Pancreas (tissue), 10 donors: ENCODE measurements at regions not wholly inside any gene's neighbourhood (a gene's known extent, or its start where the extent isn't known, plus 50 kb on each side); places are given as distances from the start of the nearest gene placed in this dataset.

Experiments
- ATAC-seq, 4 donors: fragments of 200-7000 bp; cut with Tn5 transposase; one replicate each; pipeline versions ENCODE4 v1.8.0 to v1.9.1; 2020; ENCODE audit warnings: mild to moderate bottlenecking in 4 of 4, moderate library complexity in 4 of 4
- DNase-seq, 6 donors: peaks; one replicate each; pipeline ENCODE4 v3.0.0-alpha.2; 2020
- FAIRE-seq: peaks from 2 replicates; lab custom pipeline; 2012; peaks lifted over from hg19 to GRCh38; lab: Jason Lieb, UNC
- H3K27ac ChIP-seq, 4 donors: fragments of 200-600 bp; sonication (generic); 1 replicate in 3 of 4; 2 replicates in 1 of 4; pipeline versions ENCODE4 v1.5.0 to v1.8.0; 2020
- H3K27me3 ChIP-seq, 4 donors: fragments of 200-600 bp; one replicate each; pipeline ENCODE4 v1.8.0; 2021
- H3K36me3 ChIP-seq, 3 donors: fragments of 200-600 bp; sonication (generic) in 1 of 3; one replicate each; pipeline versions ENCODE4 v1.5.0 to v1.8.0; 2020 to 2021
- H3K4me1 ChIP-seq, 3 donors: fragments of 200-600 bp; one replicate each; pipeline ENCODE4 v1.8.0; 2021
- H3K4me3 ChIP-seq, 4 donors: fragments of 200-600 bp; sonication (generic) in 2 of 4; one replicate each; pipeline versions ENCODE4 v1.5.0 to v1.8.0; 2020 to 2021
- H3K9me3 ChIP-seq, 4 donors: fragments of 200-600 bp; one replicate each; pipeline ENCODE4 v1.8.0; 2021
- CTCF ChIP-seq, 4 donors: fragments of 200-600 bp; sonication (generic) in 3 of 4; IDR thresholded peaks; one replicate each; pipeline versions ENCODE4 v1.5.0 to v1.8.0; 2021; ENCODE audit warnings: antibody characterized with exemption in 4 of 4
- WGBS, 2 donors: extraction: QIAGEN DNeasy Blood & Tissue Kit; methylation state at CpG; one replicate each; pipeline ENCODE4 v1.1.7; 2013; 5-methylcytosine and 5-hydroxymethylcytosine counted together
- intact Hi-C, 3 donors: fragments of 100-400 bp; cut with DNase I; formaldehyde crosslinking; loops; one replicate each; pipeline versions ENCODE4 v1.11.1 to v1.14.2; 2022
- donor health status: healthy with polysubstance abuse.
- donor health status: DM: no; HTN: no; CAD: no; lungs with moderate emphysema.
- donor health status: DM: no; HTN: no; CAD: no.
- donor health status: control.
- donor health status: control.
- donor health status: Bipolar disorder and iron deficiency.
- donor health status: DM: yes; HTN: yes; CAD: no.
- donor health status: DM: no; HTN: no; CAD: no.
- donor health status: DM: no; HTN: no; CAD: no.
- donor health status: DM: yes; HTN: yes; CAD: no.

DNA sequence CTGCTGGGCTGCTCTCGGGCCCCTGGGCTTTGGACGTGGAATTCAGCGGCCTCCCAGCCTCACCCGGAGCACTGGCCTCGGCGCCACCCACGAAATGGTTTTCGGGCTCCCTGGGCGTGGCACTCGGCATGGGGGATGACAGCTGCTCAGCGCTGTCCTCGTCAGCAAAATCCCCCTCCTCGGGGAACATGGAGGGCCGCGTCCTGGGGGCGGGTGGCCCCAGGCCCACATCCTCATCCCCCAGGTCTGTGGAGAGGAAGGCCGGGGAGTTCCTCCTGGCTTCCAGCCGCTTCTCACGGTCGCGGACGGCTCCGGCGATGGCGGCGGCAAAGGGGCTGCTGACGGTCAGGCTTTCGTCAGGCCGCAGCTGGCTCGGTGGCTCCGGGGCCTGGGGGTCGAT is 88.4 kb downstream of the CTTN start:
- 96 to 97% methylated on average over 32 of the region's 32 CpGs for WGBS, 2 donors
- no peak for FAIRE-seq
- Histone ChIP-seq H3K4me1 (no peaks in the 10 kb centered on the region), H3K9me3 (no peaks in the 10 kb centered on the region), H3K36me3 (peaks cover 0 to 22% (median 0%) of the 10 kb centered on the region in 3 donors), H3K27me3 (no peaks in the 10 kb centered on the region), H3K27ac (no peak overlapping the region), H3K4me3 (no peak overlapping the region)
- ATAC-seq, result no peak
- no peak for DNase-seq
- intact Hi-C loops, result no loop called here
- TF ChIP-seq CTCF (IDR thresholded peaks at IDR 0.05), result no peak

- no peak for FAIRE-seq
- no peak for DNase-seq
- Histone ChIP-seq H3K27me3 (no peaks in the 10 kb centered on the region), H3K36me3 (peaks cover 0 to 25% (median 0%) of the 10 kb centered on the region in 3 donors), H3K9me3 (no peaks in the 10 kb centered on the region), H3K4me3 (no peak overlapping the region), H3K27ac (no peak overlapping the region), H3K4me1 (no peaks in the 10 kb centered on the region)
- TF ChIP-seq CTCF (IDR thresholded peaks at IDR 0.05), result no peak
- 94 to 96% methylated on average over 25 of the region's 25 CpGs for WGBS, 2 donors
- ATAC-seq, result no peak
- intact Hi-C loops, result no loop called here
These were observed 88.8 kb downstream of the CTTN start for GRCh38 chr11:70487160-70487559.

DNA sequence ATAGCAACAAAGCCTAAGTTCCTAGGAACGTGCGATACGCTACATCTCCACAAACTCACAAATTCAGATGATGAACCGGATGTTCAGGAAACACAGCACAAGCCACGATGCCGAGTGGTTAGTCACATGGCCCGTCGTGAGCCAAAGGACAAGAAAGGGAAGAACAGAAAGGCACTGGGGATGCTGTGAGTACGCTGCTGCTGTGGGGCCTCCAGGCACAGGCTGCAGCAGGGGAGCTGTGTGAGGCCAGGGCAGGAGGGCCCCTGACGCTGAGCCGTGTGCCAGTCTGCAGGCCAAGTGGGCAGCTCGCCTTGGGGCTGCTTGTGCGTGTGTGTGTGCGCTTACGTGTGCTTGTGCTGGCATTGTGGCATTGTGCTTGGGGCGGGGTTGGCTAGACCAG is 89.4 kb downstream of the CTTN start:
- no peak overlapping the region for H3K4me3 ChIP-seq
- no peak for FAIRE-seq
- H3K27me3 ChIP-seq, result no peaks in the 10 kb centered on the region
- H3K9me3 ChIP-seq, result no peaks in the 10 kb centered on the region
- no peaks in the 10 kb centered on the region for H3K4me1 ChIP-seq
- no peak for TF ChIP-seq CTCF (IDR thresholded peaks at IDR 0.05)
- 91 to 92% methylated on average over 16 of the region's 16 CpGs for WGBS, 2 donors
- intact Hi-C loops, result no loop called here
- peaks cover 0 to 25% (median 0%) of the 10 kb centered on the region in 3 donors for H3K36me3 ChIP-seq
- H3K27ac ChIP-seq, result no peak overlapping the region
- no peak for ATAC-seq
- DNase-seq, result peak in 2 of 6 donors; percentile 2 to 29

DNA sequence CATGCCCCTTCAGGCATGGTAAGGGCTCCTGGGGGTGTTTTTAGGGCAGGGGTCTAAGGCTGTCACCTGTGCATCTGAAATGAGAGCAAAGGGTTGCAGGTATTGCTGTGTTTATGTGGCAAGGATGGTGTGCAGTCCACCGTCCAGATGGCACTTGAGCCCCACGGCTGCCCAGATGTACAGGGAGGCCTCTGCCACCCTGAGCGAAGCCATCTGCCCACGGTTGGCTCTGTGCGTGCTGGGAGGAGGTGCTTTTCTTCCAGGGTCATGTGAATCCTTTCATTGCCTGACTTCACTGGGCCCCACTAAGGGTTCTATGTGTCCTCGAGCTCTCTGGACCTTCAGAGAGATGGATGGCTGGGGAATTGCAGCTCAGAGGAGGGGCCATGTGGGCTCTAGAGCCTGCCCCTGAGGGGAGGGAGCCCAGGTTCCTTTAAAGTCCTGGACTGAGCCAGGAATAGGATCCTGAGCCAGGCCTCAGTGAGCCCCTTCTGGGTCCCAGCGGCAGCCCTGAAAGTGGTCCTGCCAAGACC is 89.9 kb downstream of the CTTN start:
- no peak overlapping the region for H3K4me3 ChIP-seq
- no peaks in the 10 kb centered on the region for H3K9me3 ChIP-seq
- H3K36me3 ChIP-seq, result peaks cover 0 to 25% (median 0%) of the 10 kb centered on the region in 3 donors
- TF ChIP-seq CTCF (IDR thresholded peaks at IDR 0.05), result no peak
- H3K27me3 ChIP-seq, result no peaks in the 10 kb centered on the region
- FAIRE-seq (no peak), ATAC-seq (no peak), DNase-seq (peak in 2 of 6 donors; percentile 4 to 22)
- no peak overlapping the region for H3K27ac ChIP-seq
- H3K4me1 ChIP-seq, result no peaks in the 10 kb centered on the region
- intact Hi-C loops, result no loop called here
- 87 to 93% methylated on average over 7 of the region's 7 CpGs for WGBS, 2 donors

- H3K27me3 ChIP-seq, result no peaks in the 10 kb centered on the region
- H3K4me3 ChIP-seq, result no peak overlapping the region
- DNase-seq (peak in 1 of 6 donors; percentile 15), ATAC-seq (no peak), FAIRE-seq (no peak)
- no peak for TF ChIP-seq CTCF (IDR thresholded peaks at IDR 0.05)
- intact Hi-C loops, result no loop called here
- no peaks in the 10 kb centered on the region for H3K9me3 ChIP-seq
- no peaks in the 10 kb centered on the region for H3K4me1 ChIP-seq
- H3K27ac ChIP-seq, result no peak overlapping the region
- H3K36me3 ChIP-seq, result peaks cover 0 to 25% (median 0%) of the 10 kb centered on the region in 3 donors
- WGBS, 2 donors, result 92 to 94% methylated on average over 6 of the region's 6 CpGs
These were observed 90.9 kb downstream of the CTTN start for GRCh38 chr11:70489276-70489675.
